T-helper 1 cell (primary cell): ENCODE measurements at regions not wholly inside any gene's neighbourhood (a gene's known extent, or its start where the extent isn't known, plus 50 kb on each side); places are given as distances from the start of the nearest gene placed in this dataset.
"Not testable (repeated sequence)": the region's sequence is repeated elsewhere in the genome, so short reads cannot be mapped to it uniquely, and the experiment has no call there.

Source experiments
- DNase-seq, 5 donors: peaks; one replicate each; pipeline ENCODE4 v3.0.0-alpha.2; 2012 to 2020

DNA sequence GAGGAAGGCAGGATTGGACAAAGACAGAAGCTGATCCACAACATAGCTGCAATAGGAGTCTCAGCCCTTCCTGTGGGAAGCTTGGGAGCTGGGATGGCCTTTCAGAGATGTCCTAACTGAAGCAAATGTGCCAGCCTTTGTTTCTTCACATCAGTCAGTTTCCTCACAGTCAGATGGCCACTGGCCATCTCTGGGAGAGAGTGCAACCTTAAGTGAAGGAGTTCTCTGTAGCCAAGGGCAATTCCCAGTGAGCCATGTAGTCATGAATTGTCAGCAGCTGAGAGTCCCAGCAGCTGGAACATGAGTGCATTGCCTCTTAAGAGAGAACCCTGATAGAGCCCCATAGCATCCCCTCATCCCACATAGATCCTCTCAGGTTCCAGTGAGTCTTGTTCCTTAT, 89.1 kb upstream of the LIFR start:
- DNase-seq: no peak

DNA sequence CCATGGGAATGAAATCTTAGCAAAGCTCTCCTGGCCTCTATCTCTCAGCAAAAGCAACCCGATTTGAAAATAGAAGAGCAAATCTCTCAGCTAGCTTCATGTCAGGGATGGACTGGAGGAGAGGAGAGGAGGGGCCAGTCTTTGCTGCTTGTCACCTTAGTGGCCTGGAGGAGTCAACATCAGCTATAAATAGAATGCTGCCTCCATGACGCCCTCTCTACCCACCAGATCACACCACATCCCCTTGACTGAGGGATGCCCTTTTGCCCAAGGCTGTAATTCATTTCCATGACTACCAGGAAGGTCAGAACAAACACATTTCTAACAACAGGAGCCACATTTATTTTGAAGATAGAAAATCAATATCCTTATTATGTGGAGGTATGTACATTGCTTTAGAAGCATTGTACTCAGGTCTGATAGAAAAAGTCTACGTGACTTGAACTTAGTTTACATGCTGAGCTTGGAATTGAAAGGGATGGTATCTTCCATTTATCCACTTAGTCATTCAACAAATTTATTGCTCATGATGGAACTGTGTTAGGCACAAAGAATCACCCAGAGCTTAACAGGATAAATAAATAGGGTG, 92.4 kb upstream of the LIFR start:
- DNase-seq: no peak

DNA sequence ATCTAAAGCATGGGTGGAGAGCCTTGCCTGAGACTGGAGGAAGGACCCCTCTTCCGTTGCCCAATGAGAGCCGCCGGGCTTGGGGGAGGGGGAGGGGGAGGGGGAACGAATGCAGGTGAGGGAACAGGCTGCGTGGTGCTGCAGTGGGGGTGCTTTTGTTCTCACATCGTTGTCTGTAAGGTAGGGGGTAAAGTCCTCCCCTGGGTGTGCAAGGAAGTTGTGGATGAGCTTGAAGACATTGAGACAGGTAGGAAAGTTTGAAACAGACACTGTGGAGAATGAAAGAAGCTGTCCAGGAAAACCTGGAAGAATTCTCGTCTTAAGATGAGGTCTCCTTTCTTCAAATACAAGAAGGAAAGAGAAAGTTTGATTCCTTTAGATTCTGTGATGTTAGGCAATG, 94.1 kb upstream of the LIFR start:
- DNase-seq: no peak

DNA sequence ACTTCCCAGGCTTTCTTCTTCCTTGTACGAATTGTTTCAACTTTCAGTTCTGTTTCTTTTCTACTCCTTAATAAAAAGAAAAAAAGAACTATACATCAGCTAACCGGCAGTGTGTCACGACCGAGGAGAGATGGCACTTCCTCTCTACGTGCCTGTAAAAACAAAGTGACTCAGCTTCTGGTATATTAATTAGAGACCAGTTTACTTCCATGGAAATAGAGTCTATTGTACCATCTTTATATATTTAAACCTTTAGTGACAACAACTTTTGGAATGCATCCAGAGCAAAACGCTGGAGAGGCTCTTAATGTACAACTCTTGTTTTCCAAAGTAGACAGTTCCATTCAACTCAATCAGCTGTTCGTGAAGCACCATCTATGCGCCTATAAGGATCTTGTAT, 94.5 kb upstream of the LIFR start:
- DNase-seq: no peak

DNA sequence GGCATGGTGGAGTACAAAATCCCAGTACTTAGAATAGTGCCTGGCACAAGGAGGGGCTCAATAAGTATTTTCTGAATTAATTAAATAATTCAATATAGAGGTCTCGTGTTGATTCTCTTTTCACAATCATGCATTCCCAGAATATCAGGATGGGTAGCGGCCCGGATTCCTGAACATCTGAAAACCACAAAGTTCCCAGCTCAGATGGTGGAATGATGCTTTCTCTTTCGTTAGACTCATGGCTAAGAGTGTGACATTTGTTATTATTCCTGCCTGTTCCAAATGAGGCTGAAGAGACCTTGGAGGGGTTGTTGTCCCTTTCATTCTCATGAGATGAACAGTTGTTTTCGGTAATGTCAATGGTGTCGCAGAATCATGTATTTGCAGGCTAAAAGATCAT, 95.4 kb upstream of the LIFR start:
- DNase-seq: no peak

DNA sequence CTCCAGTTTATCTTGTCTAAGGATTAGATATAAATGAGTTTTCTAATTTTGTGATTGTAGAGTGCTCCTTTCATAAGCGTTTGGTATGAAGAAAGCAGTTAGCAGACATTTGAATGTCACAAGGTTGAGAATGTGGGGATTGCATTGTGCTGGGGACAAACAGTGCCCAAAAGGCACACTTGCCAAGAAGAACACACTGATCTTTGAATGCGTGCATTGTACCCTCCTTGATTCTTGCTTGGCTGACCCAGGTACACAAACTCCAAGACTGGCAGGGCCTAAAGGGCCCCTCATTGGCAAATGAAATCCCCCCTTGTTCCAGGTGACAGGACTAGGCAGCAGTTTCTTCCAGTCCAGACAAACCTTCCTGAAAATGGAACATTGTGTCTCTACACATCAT, 96.9 kb upstream of the LIFR start:
- no peak for DNase-seq

DNA sequence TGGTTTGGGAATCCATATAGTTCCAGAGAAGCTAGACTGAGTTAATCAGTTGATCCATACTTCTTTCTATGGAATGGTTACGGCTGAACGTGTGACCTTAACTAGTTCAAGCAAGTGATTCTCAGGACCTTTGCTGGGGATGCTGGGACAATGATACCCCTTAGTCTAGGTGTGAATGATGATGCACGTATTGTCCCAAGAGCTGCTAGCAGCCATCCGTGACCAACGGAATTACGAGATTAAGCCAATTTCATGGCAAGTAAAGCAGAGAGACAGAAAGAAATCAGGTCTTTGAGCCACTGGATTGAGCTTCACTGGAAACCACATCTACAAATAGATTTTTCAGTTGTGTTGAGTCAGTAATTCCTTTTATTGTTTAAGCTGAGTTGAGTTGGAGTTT, 99.2 kb upstream of the LIFR start:
- DNase-seq: no peak

DNA sequence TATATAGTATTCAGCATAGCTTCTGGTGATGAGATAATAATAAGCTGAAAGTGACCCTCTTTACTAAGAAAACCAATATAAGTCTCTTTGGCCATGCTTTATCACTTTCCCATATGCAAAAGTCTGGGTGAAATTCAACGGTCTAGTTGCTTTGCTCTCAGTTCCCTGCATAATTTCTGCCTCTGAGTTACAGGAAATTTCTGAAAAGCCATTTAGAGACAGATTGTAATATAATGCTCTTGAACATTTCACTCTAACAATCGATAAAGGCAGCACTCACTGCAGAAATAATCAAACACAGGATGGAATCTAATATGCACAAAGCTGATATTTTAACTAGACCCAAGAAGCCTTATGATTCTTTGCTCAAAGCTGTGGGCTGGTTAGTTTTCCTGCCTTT, 100.1 kb upstream of the LIFR start:
- DNase-seq: no peak

DNA sequence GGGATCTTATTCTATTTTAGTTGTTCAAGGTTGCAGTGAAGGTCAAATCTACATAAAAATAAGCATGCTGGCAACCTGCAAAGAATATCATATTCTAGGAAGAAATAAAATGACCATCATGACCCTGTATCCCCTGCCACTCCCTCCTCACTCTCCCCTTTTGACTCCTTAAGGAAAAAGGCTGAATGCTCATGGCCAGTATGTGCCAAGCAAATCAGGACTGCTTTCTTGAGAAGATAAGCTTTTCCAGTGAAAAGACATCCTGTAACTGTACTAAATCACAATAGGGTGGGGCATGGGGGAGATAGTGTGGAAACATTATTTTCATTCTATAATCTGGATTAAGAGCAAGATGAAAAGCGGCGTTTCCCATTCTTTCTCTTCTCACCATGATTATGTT, 100.6 kb upstream of the LIFR start:
- no peak for DNase-seq

DNA sequence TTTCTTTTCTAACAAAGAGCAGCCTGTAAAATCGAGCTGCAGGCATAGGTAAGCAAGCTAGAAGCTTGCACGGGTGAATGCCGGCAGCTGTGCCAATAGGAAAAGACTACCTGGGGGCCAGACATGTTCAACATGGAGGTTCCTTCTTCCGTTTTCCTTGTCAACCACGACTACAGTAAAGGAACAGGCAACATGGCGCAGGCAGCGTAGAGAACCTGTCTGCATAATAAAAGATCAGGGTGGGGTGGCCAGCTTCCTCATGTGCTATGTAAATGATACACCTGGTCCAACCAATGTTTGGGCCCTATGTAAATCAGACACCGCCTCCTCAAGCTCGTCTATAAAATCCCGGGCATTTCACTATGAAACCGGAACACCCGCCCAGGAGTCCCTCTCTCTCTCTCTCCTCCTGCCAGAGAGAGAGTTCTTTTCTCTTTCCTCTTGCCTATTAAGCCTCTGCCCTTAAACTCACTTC, 103.8 kb upstream of the LIFR start:
- no peak for DNase-seq

DNA sequence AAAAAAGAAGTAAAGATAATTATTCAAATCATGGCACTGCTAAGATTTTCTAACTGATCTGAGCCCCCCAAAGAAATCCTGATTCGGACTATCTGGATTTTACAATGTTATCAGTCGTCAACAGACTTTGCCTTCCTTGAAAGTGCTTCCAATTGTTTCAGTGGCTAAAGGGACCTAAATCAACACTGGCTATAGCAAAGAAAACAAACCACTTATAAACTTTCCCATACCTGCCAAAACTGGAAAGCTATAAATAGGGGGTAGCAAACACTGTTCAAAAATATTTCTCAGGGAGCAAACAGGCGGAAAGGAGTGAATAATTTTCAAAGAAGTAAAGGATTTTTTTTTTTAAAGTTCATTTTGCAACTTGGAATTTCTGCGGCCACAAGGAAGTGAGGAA, 105.6 kb upstream of the LIFR start:
- no peak for DNase-seq

DNA sequence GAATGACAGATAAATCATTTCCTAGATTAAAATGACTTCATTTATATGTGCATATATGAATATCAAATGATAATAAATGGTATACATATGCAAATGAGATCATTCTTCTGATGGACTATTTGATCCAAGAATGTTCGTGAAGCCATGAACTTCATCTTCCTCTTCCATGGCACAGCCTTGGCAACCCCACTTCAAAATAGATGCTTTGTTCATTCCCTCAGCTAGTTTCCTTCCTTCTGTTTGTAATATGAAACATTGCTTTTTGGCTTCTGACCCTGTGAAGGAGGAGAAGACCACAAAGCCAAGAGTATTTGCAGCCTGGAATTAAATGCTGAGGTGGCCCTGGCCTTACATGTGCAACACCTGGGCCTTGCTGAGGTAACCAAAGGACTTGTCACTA, 106.8 kb upstream of the LIFR start:
- no peak for DNase-seq

DNA sequence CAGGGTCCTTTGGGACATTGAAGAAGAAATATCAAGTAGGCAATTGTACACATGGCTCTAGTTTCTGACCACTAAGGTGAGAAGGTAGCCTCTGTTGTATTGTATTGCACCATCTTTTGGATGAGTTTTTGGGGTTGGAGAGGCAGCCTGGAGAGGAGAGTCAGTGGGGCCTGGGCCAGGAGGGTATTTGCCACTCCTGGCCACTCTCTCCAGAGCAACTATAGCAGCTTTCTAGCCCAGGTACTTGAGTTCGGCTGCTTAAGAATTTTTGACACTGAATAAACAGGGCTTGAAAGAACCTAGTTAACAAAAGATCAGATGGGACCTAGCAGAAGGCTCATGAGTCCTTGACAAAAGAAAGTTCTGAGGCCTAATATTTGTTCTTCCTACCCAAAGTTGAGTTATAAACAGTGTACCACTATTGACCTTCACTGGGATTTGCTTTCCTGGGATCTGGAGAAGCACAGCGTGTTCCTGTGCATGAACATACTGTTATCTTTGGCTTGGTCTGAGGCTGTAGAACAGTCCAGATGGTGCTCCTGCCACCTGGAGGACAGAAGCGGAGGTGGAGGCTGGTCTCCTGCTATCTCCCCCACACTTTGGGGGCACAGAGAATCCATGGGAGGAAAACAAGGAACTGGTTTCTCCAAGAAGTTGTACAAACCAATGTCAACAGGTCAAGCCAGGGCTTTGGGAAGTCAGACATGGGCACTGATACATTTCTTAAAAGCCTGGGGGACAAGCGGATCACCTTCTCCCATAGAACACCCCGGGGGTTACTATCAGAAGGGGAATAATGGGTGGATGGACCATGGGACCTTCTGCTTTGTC, 110.4 kb upstream of the LIFR start:
- DNase-seq: no peak

DNA sequence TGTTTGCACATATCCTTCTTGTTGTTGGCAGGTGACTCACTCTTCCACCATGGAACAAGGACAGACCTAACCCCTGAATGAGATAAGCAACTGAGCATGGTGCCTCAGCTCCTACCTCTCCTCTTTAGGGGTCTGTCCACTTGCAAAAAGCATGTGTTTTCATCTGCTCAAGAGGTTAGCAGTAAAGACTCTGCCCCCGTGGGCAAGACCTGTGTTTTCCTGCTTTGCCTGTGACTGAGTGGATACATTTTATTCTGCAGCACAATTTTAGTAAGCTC, 111.0 kb upstream of the LIFR start:
- no peak for DNase-seq

DNA sequence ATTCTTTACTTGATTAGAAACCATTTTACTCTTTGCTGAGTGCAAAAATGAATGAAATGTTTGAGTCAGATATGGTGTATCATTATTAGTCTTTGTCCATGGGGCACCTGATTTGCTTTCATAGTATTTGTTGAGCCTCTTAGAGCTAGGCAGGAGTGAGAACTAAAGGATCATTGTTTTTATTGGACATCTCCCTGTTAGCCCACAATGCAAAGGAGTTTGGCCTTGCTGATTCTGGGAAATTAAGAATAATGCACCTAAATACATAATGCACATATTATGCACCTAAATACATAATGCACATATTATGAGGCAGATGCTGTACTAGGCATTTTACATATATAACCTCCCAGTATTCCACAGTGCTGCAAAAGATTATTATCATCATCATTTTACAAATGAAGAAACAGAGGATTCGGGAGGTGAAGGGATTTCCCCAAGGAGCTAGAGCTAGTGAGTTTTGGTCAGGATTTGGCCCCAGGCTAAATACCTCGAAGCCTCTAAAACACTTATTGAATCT, 113.0 kb upstream of the LIFR start:
- no peak for DNase-seq

DNA sequence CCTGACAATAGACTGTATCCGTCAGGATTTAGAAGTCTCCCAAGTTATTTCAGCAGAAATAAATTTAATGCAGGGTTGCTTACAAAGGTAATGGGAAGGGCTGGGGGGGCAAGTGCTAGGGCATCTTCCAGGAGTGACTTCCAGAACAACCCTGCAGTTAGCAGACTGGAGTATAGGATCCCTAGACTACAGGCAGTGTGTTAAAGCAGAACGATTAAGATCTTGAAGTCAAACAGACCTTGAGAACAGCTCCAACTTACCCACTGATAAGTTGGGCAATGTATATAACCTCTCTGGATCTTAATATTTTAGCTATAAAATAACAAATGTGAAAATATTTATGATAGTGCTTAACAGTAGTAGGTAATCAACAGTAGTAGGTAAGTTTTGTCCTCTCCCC, 113.6 kb upstream of the LIFR start:
- no peak for DNase-seq

DNA sequence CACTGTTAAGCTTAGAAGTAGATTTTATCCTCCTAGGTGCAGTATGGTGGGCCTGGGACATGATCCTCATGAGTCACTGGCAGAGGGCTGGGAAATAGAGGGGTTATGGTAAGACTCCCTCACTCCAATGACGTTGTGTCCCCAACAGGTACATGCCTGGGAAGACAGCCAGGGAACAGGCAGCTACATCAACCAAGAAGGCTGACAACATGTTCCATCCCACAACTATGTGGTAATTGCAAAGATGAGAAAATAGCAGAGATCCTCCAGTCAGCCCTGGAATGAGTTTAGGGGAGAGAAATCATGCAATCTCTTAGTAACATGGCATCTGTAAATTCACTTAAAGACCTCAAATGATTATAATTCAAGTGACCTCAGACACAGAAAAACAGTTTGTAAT, 114.4 kb upstream of the LIFR start:
- DNase-seq: no peak

DNA sequence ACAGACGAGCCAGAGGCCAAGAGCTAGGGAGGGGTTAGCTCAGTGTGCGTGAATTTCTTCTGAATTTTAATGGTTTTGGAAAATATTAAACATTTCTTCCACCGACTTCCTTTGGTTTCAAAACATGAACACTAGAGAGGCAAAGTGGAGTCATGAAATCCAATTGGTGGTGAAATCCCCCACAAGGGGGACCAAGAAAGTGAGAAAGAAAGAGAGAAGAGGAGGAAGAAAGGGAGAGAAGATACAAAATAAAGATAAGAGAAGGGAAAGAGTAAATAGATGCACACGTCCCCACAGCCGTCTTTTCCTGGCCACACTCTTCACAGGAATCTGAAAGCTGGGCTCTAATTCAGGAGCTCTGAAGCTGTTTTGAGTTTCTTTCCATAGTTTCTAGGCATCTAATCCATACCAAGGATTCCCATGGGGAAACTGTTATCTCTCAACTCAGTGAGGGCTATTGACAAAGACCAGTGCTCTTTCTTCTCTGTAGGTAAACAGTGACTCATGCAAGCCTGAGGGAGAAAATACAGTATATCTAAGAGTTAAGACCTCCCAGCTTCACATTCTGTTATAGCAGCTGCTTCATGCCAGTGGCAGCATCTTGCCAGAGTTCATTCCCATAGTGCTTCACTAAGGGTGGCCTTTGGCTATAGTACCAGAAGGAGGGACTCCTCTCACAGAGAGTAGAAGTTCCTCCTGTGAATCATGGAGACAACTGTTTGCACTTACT, 115.8 kb upstream of the LIFR start:
- no peak for DNase-seq

DNA sequence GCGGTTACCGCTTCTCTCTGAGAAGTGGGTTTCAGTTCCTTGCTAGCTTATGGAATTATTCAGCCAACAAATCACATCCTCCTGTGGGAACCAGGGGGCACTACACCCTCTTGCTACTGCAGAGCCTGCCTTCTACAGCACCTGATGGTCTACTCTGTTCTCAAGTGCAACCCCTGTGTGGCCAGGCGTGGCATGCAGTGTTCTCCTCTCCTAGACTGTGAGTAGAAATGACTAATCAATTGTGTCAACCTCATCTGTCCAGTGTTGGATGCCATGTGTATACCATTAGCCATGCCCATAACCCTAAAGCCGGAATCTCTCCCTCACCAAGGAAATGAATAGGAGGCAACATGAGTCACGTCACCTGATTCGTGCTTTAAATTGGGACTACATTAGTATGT, 117.2 kb upstream of the LIFR start:
- no peak for DNase-seq

DNA sequence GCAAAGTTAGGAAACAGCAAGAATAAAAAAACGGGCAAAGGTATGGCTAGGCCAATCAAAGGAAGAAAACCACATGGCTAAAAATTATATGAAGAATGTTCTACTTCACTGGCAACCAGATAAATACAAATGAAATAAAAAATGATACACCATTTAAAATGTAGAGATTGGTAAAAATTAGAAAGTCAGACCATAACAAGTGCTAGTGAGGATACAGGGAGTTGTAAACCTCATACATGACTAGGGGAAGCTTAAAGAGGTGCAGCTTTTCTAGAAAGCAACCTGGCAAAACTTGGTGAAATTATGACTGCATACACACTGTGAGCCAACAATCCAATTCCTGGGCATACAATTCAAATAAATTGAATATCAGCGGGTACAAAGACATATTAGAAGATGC, 119.0 kb upstream of the LIFR start:
- no peak for DNase-seq

DNA sequence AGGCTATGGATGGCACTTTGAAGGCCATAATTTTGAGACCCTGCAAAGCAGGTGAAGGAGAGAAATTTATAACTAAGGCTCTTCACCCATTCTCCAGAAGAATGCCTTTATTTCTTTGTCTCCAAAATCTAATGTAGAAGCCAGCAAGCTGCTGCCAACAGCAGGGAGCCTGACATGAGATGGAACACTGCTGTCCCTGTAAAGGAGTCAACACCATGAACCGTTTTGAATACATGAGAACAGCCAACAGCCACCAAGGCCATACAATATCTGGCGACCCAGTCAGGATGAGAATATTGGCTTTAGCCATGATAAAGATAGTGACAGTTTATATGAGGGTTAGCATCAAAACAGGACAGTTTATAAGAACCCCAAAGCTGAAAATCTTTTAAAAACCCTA, 121.2 kb upstream of the LIFR start:
- no peak for DNase-seq

DNA sequence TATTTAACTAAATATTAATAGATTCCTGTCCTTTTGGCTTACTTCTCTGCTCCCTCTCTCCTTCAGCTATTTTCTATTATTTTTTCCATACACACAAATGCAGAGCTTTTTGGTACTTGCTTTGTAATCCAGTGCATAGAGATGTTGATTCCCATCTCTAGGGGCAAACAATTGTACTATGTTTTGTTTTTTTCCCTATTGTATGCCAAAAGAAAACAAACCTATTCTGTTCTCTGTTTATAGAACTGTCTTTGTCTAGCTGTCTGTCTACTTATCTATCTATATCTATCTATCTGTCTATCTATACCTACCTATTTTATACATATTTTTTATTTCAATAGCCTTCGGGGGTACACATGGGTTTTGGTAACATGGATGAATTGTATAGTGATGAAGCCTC, 121.6 kb upstream of the LIFR start:
- no peak for DNase-seq

DNA sequence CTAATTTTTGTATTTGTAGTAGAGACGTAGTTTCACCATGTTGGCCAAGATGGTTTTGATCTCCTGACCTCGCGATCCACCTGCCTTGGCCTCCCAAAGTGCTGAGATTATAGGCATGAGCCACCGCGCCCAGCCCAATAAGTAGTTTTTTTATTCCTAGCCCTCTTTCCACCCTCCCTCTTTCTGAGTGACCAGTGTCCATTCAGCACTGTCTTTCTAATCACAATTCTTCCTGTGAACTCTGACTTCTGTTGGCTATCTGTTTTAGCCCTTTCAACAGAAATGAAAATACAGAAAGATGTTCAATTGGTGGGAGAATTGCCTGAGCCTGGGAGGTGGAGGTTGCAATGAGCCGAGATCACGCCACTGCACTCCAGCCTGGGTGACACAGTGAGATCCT, 122.3 kb upstream of the LIFR start:
- DNase-seq: not testable (repeated sequence)
